Keratinocyte (primary cell): ENCODE measurements at regions not wholly inside any gene's neighbourhood (a gene's known extent, or its start where the extent isn't known, plus 50 kb on each side); places are given as distances from the start of the nearest gene placed in this dataset.

Source experiments
- DNase-seq: peaks from one replicate; pipeline ENCODE4 v3.0.0-alpha.2; 2011; ENCODE audit warnings: low read depth, missing footprints, low spot score
- FAIRE-seq: peaks from 2 replicates; lab custom pipeline; 2011; peaks lifted over from hg19 to GRCh38; lab: Jason Lieb, UNC
- H2AFZ ChIP-seq: 2 replicates; pipeline ENCODE4 v1.6.0; 2012; ENCODE audit warnings: low read length, control low read depth, inconsistent platforms; ENCODE audit not compliant: control insufficient read depth
- H3K27ac ChIP-seq: 2 replicates; pipeline ENCODE4 v1.5.1; 2011; ENCODE audit warnings: low read length; ENCODE audit not compliant: control insufficient read depth, insufficient read depth
- H3K27me3 ChIP-seq: 3 replicates; pipeline ENCODE4 v1.6.0; 2011; ENCODE audit warnings: low read length; ENCODE audit not compliant: control insufficient read depth, insufficient read depth; ENCODE audit errors: extremely low read depth
- H3K36me3 ChIP-seq, 2 experiments: 2 replicates in 1 of 2; 3 replicates in 1 of 2; pipeline ENCODE4 v1.5.1; 2011; ENCODE audit warnings: low read length in 2 of 2, mild to moderate bottlenecking in 1 of 2; ENCODE audit not compliant: control insufficient read depth in 2 of 2, insufficient read depth in 2 of 2; ENCODE audit errors: extremely low read depth in 1 of 2
- H3K4me1 ChIP-seq: 3 replicates; pipeline ENCODE4 v1.5.1; 2011; ENCODE audit warnings: low read length; ENCODE audit not compliant: control insufficient read depth, insufficient read depth; ENCODE audit errors: extremely low read depth
- H3K4me2 ChIP-seq: 3 replicates; pipeline ENCODE4 v1.6.0; 2011; ENCODE audit warnings: low read depth, low read length; ENCODE audit not compliant: control insufficient read depth, insufficient read depth; ENCODE audit errors: extremely low read depth
- H3K4me3 ChIP-seq, 3 experiments: fragments of 200-600 bp in 1 of 3; sonication (generic) in 1 of 3; 2 replicates in 2 of 3; 3 replicates in 1 of 3; pipeline ENCODE4 v1.5.1; 2011 to 2016; ENCODE audit warnings: low read length in 3 of 3, mild to moderate bottlenecking in 3 of 3, control low read depth in 2 of 3, inconsistent platforms in 1 of 3, low read depth in 1 of 3, mixed read lengths in 1 of 3, mixed run types in 1 of 3, moderate library complexity in 1 of 3; ENCODE audit not compliant: control insufficient read depth in 2 of 3, insufficient read depth in 2 of 3; ENCODE audit errors: extremely low read depth in 1 of 3
- H3K79me2 ChIP-seq: 2 replicates; pipeline ENCODE4 v1.6.0; 2012; ENCODE audit warnings: low read length; ENCODE audit not compliant: control insufficient read depth, insufficient read depth
- H3K9ac ChIP-seq: 3 replicates; pipeline ENCODE4 v1.6.0; 2011; ENCODE audit warnings: low read length; ENCODE audit not compliant: control insufficient read depth, insufficient read depth; ENCODE audit errors: extremely low read depth
- H3K9me1 ChIP-seq: 3 replicates; pipeline ENCODE4 v1.6.0; 2011; ENCODE audit warnings: low read length; ENCODE audit not compliant: control insufficient read depth, insufficient read depth; ENCODE audit errors: extremely low read depth
- H3K9me3 ChIP-seq: 2 replicates; pipeline ENCODE4 v1.5.1; 2012; ENCODE audit warnings: low read depth, low read length; ENCODE audit not compliant: control insufficient read depth
- H4K20me1 ChIP-seq: 3 replicates; pipeline ENCODE4 v1.6.0; 2011; ENCODE audit warnings: low read length; ENCODE audit not compliant: control insufficient read depth, insufficient read depth; ENCODE audit errors: extremely low read depth
- EZH2 ChIP-seq: IDR thresholded peaks from one replicate; pipeline ENCODE4 v1.6.1; 2012; ENCODE audit warnings: inconsistent platforms, mild to moderate bottlenecking, low read length, moderate library complexity
- dilution Hi-C: fragments of 300-500 bp; cut with MboI; formaldehyde crosslinking; loops from one replicate; pipeline ENCODE4 v1.7.0; 2020; ENCODE audit warnings: low sequenced_read_pairs; ENCODE audit not compliant: extremely low pct_ligation_motif_present
- TF ChIP-seq, protein P1 (sequence below), 3 experiments: IDR thresholded peaks in 1 of 3; conservative IDR thresholded peaks in 1 of 3; optimal IDR thresholded peaks in 1 of 3; 2 replicates in 2 of 3; 3 replicates in 1 of 3; pipeline versions ENCODE3 to v1.5.1; 2011; ENCODE audit warnings: low read length in 3 of 3, mild to moderate bottlenecking in 3 of 3, moderate library complexity in 2 of 3, control low read depth in 1 of 3, inconsistent platforms in 1 of 3; ENCODE audit not compliant: insufficient read depth in 2 of 3; ENCODE audit errors: extremely low read depth in 1 of 3

DNA sequence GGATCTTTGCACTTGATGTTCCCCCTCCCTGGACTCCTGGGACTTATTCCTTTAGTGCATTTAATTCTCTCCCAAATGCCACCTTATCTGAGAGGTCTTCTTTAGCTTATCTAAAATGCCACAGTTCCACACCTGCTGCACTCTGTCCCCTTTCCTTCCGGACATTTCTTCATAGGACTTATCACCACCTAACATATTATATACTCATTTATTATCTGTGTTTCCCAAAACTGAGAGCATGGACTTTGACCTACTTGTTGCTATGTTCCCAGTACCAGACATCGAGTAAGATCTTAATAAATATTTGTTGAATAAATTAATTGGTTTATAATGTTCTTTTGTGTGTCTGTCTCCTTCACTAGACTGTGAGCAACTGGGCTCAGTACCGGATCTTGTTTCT lies 585.3 kb downstream of the INSC start:
- DNase-seq = no peak
- no peak overlapping the region for H2AFZ ChIP-seq
- H4K20me1 ChIP-seq = no peaks in the 10 kb centered on the region
- dilution Hi-C loops = no loop called here
- H3K4me1 ChIP-seq = no peaks in the 10 kb centered on the region
- H3K9ac ChIP-seq = no peak overlapping the region
- no peak overlapping the region for H3K27ac ChIP-seq
- TF ChIP-seq EZH2 = no peak
- TF ChIP-seq, protein P1, sequence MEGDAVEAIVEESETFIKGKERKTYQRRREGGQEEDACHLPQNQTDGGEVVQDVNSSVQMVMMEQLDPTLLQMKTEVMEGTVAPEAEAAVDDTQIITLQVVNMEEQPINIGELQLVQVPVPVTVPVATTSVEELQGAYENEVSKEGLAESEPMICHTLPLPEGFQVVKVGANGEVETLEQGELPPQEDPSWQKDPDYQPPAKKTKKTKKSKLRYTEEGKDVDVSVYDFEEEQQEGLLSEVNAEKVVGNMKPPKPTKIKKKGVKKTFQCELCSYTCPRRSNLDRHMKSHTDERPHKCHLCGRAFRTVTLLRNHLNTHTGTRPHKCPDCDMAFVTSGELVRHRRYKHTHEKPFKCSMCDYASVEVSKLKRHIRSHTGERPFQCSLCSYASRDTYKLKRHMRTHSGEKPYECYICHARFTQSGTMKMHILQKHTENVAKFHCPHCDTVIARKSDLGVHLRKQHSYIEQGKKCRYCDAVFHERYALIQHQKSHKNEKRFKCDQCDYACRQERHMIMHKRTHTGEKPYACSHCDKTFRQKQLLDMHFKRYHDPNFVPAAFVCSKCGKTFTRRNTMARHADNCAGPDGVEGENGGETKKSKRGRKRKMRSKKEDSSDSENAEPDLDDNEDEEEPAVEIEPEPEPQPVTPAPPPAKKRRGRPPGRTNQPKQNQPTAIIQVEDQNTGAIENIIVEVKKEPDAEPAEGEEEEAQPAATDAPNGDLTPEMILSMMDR (optimal IDR thresholded peaks at IDR 0.05 in 1 of 3, IDR thresholded peaks at IDR 0.05 in 1 of 3, conservative IDR thresholded peaks at IDR 0.05 in 1 of 3; ENCODE audit: extremely low read depth in 1 of 3, insufficient read depth in 2 of 3, low read length in 3 of 3) = no peak
- no peaks in the 10 kb centered on the region for H3K79me2 ChIP-seq
- H3K36me3 ChIP-seq = no peaks in the 10 kb centered on the region
- H3K4me2 ChIP-seq = no peak overlapping the region
- no peaks in the 10 kb centered on the region for H3K9me1 ChIP-seq
- H3K27me3 ChIP-seq = no peaks in the 10 kb centered on the region
- no peak overlapping the region for H3K4me3 ChIP-seq
- FAIRE-seq = no peak
- no peaks in the 10 kb centered on the region for H3K9me3 ChIP-seq

DNA sequence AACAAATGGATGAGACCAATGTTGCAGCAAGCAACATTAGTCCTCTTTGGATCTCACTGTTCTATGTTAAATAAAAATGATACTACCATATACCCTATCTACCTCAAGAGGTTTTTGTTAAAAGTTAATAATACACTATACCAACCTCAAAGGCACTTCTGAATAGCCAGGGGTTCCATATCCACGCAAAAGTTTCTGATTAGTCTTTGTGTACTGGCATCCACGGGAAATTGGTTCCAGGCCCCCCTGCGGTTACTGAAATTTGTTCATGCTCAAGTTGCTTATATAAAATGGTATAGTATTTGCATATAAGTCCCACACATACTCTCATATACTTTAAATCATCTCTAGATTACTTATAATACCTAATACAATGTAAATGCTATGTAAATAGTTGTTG lies 585.7 kb downstream of the INSC start:
- no peak for DNase-seq

More for the DNA sequence above, 585.7 kb downstream of the INSC start:
- H3K4me3 ChIP-seq = no peak overlapping the region
- no peaks in the 10 kb centered on the region for H3K79me2 ChIP-seq
- no peaks in the 10 kb centered on the region for H3K9me3 ChIP-seq
- no peaks in the 10 kb centered on the region for H3K4me1 ChIP-seq
- no peak overlapping the region for H3K9ac ChIP-seq
- no peaks in the 10 kb centered on the region for H3K36me3 ChIP-seq
- dilution Hi-C loops = no loop called here
- no peaks in the 10 kb centered on the region for H3K9me1 ChIP-seq
- FAIRE-seq = no peak
- no peak overlapping the region for H2AFZ ChIP-seq
- TF ChIP-seq, protein P1 (optimal IDR thresholded peaks at IDR 0.05 in 1 of 3, IDR thresholded peaks at IDR 0.05 in 1 of 3, conservative IDR thresholded peaks at IDR 0.05 in 1 of 3; ENCODE audit: extremely low read depth in 1 of 3, insufficient read depth in 2 of 3, low read length in 3 of 3) = no peak
- TF ChIP-seq EZH2 = no peak
- no peaks in the 10 kb centered on the region for H3K27me3 ChIP-seq
- H3K27ac ChIP-seq = no peak overlapping the region
- H3K4me2 ChIP-seq = no peak overlapping the region
- no peaks in the 10 kb centered on the region for H4K20me1 ChIP-seq
